ENCODE measurements at regions not wholly inside any gene's neighbourhood (a gene's known extent, or its start where the extent isn't known, plus 50 kb on each side); places are given as distances from the start of the nearest gene placed in this dataset.

GRCh38 chr2:226424971-226425370 is 374.6 kb downstream of the IRS1 start:
- ATAC-seq (ENCODE audit: insufficient read depth, low FRiP score) (no peak), DNase-seq (no peak)
- H3K36me3 ChIP-seq (ENCODE audit: control insufficient read depth in 4 of 4, insufficient read depth in 4 of 4, low read length in 4 of 4) = no peaks in the 10 kb centered on the region
- no peak overlapping the region for H3K4me3 ChIP-seq
- no peak overlapping the region for H3K27ac ChIP-seq (ENCODE audit: low read depth in 1 of 2, low read length in 1 of 2)
- no peak overlapping the region for H3K9ac ChIP-seq (ENCODE audit: insufficient read depth in 1 of 2, low read length in 2 of 2)
- H3K9me3 ChIP-seq (ENCODE audit: control insufficient read depth in 4 of 4, insufficient read depth in 3 of 4, low read length in 3 of 4) = no peaks in the 10 kb centered on the region
- peaks cover 0 to 19% (median 9%) of the 10 kb centered on the region in 5 donors for H3K4me1 ChIP-seq (ENCODE audit: control insufficient read depth in 5 of 5, insufficient read depth in 5 of 5, low read length in 5 of 5)
- TF ChIP-seq, protein P1, sequence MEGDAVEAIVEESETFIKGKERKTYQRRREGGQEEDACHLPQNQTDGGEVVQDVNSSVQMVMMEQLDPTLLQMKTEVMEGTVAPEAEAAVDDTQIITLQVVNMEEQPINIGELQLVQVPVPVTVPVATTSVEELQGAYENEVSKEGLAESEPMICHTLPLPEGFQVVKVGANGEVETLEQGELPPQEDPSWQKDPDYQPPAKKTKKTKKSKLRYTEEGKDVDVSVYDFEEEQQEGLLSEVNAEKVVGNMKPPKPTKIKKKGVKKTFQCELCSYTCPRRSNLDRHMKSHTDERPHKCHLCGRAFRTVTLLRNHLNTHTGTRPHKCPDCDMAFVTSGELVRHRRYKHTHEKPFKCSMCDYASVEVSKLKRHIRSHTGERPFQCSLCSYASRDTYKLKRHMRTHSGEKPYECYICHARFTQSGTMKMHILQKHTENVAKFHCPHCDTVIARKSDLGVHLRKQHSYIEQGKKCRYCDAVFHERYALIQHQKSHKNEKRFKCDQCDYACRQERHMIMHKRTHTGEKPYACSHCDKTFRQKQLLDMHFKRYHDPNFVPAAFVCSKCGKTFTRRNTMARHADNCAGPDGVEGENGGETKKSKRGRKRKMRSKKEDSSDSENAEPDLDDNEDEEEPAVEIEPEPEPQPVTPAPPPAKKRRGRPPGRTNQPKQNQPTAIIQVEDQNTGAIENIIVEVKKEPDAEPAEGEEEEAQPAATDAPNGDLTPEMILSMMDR (IDR thresholded peaks at IDR 0.05; ENCODE audit: control extremely low read depth, extremely low read depth) = no peak
- H3K27me3 ChIP-seq (ENCODE audit: control insufficient read depth in 3 of 3, insufficient read depth in 3 of 3, low read length in 2 of 3) = no peaks in the 10 kb centered on the region
- WGBS, 2 donors = 71 to 85% methylated on average over 3 of the region's 3 CpGs

DNA sequence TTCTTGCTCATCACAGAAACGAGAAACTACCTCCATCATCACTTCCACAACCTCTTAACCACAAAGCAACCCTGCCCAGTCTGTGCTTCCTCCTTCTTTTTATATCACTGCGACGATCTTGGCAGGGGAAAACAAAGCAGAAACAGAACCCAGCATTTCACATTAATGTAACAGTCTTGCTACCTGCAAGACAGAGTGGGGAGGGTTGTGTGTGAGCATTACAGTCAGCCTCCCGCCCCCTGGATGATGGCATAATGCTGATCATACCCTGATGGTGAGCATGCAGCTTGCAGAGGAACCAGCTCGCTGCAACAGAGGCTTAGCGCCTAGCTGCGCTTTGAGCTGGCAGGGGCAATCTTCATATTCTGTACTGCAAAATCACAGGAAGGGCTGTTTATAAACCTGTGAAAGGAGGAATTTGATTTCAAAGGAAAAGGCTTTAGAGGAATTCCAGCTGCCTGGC is 376.1 kb downstream of the IRS1 start:
- Histone ChIP-seq H3K36me3 (ENCODE audit: control insufficient read depth in 4 of 4, insufficient read depth in 4 of 4, low read length in 4 of 4) (no peaks in the 10 kb centered on the region), H3K4me1 (ENCODE audit: control insufficient read depth in 5 of 5, insufficient read depth in 5 of 5, low read length in 5 of 5) (peaks cover 0 to 19% (median 9%) of the 10 kb centered on the region in 5 donors), H3K27ac (ENCODE audit: low read depth in 1 of 2, low read length in 1 of 2) (no peak overlapping the region), H3K4me3 (no peak overlapping the region), H3K27me3 (ENCODE audit: control insufficient read depth in 3 of 3, insufficient read depth in 3 of 3, low read length in 2 of 3) (no peaks in the 10 kb centered on the region), H3K9ac (ENCODE audit: insufficient read depth in 1 of 2, low read length in 2 of 2) (no peak overlapping the region), H3K9me3 (ENCODE audit: control insufficient read depth in 4 of 4, insufficient read depth in 3 of 4, low read length in 3 of 4) (no peaks in the 10 kb centered on the region)
- DNase-seq (peak in 1 of 3 donors; percentile 41), ATAC-seq (ENCODE audit: insufficient read depth, low FRiP score) (peak; percentile 66)
- TF ChIP-seq, protein P1 (IDR thresholded peaks at IDR 0.05; ENCODE audit: control extremely low read depth, extremely low read depth) = no peak
- WGBS, 2 donors = 8 to 21% methylated on average over 7 of the region's 7 CpGs

GRCh38 chr2:226420646-226421045 is 379.0 kb downstream of the IRS1 start:
- H3K27ac ChIP-seq (ENCODE audit: low read depth in 1 of 2, low read length in 1 of 2) = no peak overlapping the region
- no peaks in the 10 kb centered on the region for H3K36me3 ChIP-seq (ENCODE audit: control insufficient read depth in 4 of 4, insufficient read depth in 4 of 4, low read length in 4 of 4)
- peaks cover 0 to 19% (median 9%) of the 10 kb centered on the region in 5 donors for H3K4me1 ChIP-seq (ENCODE audit: control insufficient read depth in 5 of 5, insufficient read depth in 5 of 5, low read length in 5 of 5)
- DNase-seq (no peak), ATAC-seq (ENCODE audit: insufficient read depth, low FRiP score) (no peak)
- H3K9ac ChIP-seq (ENCODE audit: insufficient read depth in 1 of 2, low read length in 2 of 2) = no peak overlapping the region
- no peaks in the 10 kb centered on the region for H3K9me3 ChIP-seq (ENCODE audit: control insufficient read depth in 4 of 4, insufficient read depth in 3 of 4, low read length in 3 of 4)
- H3K4me3 ChIP-seq = no peak overlapping the region
- H3K27me3 ChIP-seq (ENCODE audit: control insufficient read depth in 3 of 3, insufficient read depth in 3 of 3, low read length in 2 of 3) = no peaks in the 10 kb centered on the region
- TF ChIP-seq, protein P1 (IDR thresholded peaks at IDR 0.05; ENCODE audit: control extremely low read depth, extremely low read depth) = no peak

- H3K36me3 ChIP-seq (ENCODE audit: control insufficient read depth in 4 of 4, insufficient read depth in 4 of 4, low read length in 4 of 4) = no peaks in the 10 kb centered on the region
- WGBS, 2 donors = 80 to 87% methylated on average over 5 of the region's 5 CpGs
- ATAC-seq (ENCODE audit: insufficient read depth, low FRiP score) = no peak
- DNase-seq = no peak
- H3K27me3 ChIP-seq (ENCODE audit: control insufficient read depth in 3 of 3, insufficient read depth in 3 of 3, low read length in 2 of 3) = no peaks in the 10 kb centered on the region
- TF ChIP-seq, protein P1 (IDR thresholded peaks at IDR 0.05; ENCODE audit: control extremely low read depth, extremely low read depth) = no peak
- H3K9ac ChIP-seq (ENCODE audit: insufficient read depth in 1 of 2, low read length in 2 of 2) = no peak overlapping the region
- no peak overlapping the region for H3K27ac ChIP-seq (ENCODE audit: low read depth in 1 of 2, low read length in 1 of 2)
- H3K4me3 ChIP-seq = no peak overlapping the region
- peaks cover 0 to 12% (median 2%) of the 10 kb centered on the region in 5 donors for H3K4me1 ChIP-seq (ENCODE audit: control insufficient read depth in 5 of 5, insufficient read depth in 5 of 5, low read length in 5 of 5)
- H3K9me3 ChIP-seq (ENCODE audit: control insufficient read depth in 4 of 4, insufficient read depth in 3 of 4, low read length in 3 of 4) = no peaks in the 10 kb centered on the region
Observed at GRCh38 chr2:226418521-226418920, 381.1 kb downstream of the IRS1 start.

Measured in lung (tissue), 11 donors.